ENCODE measurements at regions not wholly inside any gene's neighbourhood (a gene's known extent, or its start where the extent isn't known, plus 50 kb on each side); places are given as distances from the start of the nearest gene placed in this dataset.
"Not testable (repeated sequence)": the region's sequence is repeated elsewhere in the genome, so short reads cannot be mapped to it uniquely, and the experiment has no call there.

DNA sequence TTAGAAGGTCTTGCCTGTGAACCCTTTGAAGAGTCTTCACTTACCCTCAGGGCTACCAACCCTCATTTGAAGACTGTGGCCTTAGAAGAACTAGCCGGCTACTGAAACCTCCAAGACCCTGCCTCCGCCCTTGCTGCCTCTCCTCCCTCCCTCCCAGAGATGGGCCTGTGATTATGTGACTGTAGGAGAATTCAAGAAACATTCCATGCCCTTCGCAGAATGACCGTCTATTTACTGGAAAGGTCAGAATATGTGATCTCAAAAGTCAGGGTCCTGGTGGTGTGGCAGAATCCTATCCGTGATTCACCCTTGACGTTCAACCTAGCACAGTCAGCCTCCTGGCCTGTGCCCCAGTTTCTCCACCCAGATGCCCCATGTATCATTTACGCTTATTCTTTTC lies 109.6 kb downstream of the CTNND1 start:
- DNase-seq (ENCODE audit: low read depth in 2 of 2) = no peak

- DNase-seq (ENCODE audit: low read depth in 2 of 2) = no peak
Measured at GRCh38 chr11:57873196-57873911, 111.8 kb downstream of the CTNND1 start.

DNA sequence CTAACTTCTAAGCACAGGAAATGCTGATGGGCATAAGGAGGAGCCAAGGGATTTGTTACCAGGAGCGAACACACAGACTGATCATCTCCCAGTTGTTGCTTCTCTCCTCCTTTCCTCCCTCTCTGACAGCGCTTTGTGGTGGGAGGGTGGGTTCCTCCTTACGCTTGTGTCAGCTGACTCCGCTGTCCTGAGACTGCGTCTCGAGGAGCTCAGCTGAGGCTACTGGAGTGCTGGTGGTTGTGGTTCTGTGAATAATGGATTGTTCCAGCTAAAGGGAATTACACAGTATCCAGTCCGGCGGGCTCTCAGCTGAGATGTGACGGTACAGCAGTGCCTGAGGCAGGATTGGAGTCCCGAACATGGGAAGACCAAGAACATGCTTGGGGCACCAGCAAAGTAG lies 113.4 kb downstream of the CTNND1 start:
- DNase-seq (ENCODE audit: low read depth in 2 of 2) = no peak

DNA sequence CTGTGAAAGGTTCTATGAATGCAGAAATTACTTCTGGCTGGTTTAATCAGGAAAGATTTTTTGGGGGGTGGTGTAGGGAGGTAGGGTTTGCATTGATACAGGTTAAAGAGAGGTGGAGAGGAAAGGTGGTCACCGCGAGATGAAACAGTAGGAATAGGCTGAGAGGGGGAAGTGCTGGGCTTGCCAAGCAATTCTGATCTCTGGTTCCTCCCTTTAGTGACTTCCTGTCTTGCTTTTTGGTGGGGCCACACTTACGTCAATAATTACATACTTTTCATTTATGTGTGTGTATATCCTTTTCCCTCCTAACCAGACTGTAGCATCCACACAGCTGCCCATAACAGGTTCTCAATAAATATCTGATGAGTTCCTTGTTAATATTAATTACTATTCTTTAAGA lies 120.0 kb downstream of the CTNND1 start:
- no peak for DNase-seq (ENCODE audit: low read depth in 2 of 2)

DNA sequence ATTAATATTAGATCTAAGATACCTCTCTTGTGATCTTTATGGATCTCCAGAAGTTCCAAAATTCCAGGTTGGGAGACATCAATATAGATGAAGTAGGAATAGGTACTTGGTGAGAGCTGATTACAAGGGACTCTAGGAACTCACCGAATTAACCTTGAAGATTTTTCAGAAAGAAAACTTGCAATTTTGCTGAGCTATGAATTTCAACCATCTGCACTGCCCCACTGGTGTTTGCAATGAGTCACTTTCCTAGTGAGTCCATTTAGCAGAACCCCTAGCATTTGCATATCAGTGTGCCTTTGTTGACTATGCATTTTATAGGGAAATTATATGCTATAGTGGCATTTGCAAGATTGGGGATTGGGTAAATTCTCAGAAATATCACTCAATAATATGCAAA lies 122.0 kb downstream of the CTNND1 start:
- DNase-seq (ENCODE audit: low read depth in 2 of 2) = no peak

GRCh38 chr11:57885298-57886050 lies 123.9 kb downstream of the CTNND1 start:
- DNase-seq (ENCODE audit: low read depth in 2 of 2) = no peak

GRCh38 chr11:57888386-57888785 lies 126.8 kb downstream of the CTNND1 start:
- DNase-seq (ENCODE audit: low read depth in 2 of 2) = no peak

DNA sequence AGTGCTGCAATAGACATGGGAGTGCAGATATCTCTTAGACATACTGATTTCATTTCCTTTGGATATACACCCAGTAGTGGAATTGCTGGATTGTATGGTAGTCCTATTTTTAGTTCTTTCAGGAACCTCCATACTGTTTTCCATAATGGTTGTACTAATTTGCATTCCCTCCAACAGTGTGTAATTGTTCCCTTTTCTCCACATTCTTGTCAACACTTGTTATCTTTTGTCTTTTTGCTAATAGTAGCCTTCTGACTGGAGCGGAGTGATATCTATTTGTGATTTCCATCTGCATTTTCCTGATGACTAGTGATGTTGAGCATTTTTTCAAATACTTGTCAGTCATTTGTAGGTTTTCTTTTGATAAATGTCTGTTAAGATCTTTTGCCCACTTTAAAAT lies 128.9 kb downstream of the CTNND1 start:
- DNase-seq (ENCODE audit: low read depth in 2 of 2) = no peak

DNA sequence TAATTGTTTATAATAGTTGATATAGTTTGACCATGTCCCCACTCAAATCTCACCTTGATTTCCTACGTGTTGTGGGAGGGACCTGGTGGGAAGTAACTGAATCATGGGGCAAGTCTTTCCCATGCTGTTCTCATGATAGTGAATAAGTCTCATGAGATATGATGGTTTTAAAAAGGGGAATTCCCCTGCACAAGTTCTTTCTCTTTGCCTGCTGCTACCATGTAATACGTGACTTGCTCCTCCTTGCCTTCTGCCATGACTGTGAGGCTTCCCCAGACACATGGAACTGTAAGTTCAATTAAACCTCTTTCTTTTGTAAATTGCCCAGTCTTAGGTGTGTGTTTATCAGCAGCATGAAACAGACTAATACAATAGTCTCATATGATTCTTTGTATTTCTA lies 130.5 kb upstream of the OR9Q1 start:
- DNase-seq (ENCODE audit: low read depth in 2 of 2) = not testable (repeated sequence)

DNA sequence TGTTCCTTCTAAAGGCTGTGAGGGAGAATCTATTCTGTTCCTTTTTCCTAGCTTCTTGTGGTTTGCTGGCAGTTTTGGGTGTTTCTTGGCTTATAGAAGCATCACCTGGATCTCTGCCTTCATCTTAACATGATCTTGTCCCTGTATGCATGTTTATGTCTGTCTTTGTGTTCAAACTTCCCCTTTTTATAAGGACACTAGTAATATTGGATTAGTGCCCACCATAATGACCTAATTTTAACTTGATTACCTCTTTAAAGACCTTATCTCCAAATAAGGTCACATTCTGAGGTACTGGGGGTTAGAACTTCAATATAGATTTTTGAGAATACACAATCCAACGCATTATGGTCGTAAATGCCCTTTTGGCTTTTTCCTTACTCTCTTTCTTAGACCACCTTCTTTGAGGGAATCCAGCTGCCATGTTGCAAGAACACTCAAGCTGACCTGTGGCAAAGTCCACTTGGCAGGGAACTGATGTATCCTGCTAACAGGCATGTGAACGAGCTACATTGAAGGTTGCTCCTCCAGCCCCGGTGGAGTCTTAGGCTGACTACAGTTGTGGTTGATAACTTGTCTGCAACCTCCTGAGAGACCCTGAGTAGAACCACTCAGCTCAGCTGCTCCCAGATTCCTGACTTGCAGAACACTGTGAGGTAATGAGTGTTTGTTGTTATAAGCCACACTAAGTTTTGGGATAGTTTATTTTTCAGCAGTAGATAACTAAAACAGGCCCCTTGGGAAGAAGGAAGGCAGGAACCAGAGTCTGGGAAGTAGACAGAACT lies 127.1 kb upstream of the OR9Q1 start:
- no peak for DNase-seq (ENCODE audit: low read depth in 2 of 2)

DNA sequence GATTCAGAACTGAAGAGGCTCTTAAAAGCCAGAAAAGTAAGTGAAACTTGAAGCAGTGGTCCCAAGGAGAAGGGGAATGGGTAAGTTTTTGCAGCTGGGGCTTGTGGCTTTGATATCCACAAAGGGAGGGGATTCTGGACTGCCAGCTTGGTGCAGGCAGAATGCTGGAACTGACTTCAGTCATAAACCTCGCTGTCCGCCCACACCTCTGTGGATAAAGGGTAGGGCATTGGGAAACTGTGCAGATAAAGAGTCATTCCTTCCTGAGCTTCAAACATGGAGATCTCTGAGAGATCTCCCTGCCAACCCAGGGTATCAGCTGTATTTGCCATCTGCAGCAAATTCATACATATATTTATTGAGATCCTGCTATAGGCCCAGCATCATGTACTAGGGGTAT lies 124.3 kb upstream of the OR9Q1 start:
- DNase-seq (ENCODE audit: low read depth in 2 of 2) = no peak

GRCh38 chr11:57900320-57900719 lies 123.4 kb upstream of the OR9Q1 start:
- DNase-seq (ENCODE audit: low read depth in 2 of 2) = no peak

GRCh38 chr11:57901278-57901677 lies 122.4 kb upstream of the OR9Q1 start:
- no peak for DNase-seq (ENCODE audit: low read depth in 2 of 2)

- DNase-seq (ENCODE audit: low read depth in 2 of 2) = no peak
Measured at GRCh38 chr11:57901756-57902155, 121.9 kb upstream of the OR9Q1 start.

DNA sequence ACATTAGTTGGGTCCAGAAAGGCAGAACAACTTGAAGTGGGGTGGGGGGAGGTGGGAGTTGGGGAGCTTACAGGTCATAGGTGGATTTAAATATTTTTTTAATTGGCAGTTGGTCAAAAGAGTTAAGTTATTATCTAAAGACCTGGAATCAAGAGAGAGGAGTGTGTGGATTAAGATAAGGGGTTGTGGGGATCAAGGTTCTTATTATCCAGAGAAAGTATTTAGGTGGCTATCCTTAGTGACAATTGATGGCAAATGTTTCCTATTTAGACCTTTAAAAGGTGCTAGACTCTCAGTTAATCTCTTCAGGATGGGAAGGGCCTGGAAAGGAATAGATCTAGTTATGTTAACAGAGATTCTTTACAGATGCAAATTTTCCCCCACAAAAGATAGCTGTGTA lies 120.7 kb upstream of the OR9Q1 start:
- DNase-seq (ENCODE audit: low read depth in 2 of 2) = no peak

- peak in 1 of 2 donors; percentile 1 for DNase-seq (ENCODE audit: low read depth in 2 of 2)
Measured at GRCh38 chr11:57903441-57904123, 120.1 kb upstream of the OR9Q1 start.

DNA sequence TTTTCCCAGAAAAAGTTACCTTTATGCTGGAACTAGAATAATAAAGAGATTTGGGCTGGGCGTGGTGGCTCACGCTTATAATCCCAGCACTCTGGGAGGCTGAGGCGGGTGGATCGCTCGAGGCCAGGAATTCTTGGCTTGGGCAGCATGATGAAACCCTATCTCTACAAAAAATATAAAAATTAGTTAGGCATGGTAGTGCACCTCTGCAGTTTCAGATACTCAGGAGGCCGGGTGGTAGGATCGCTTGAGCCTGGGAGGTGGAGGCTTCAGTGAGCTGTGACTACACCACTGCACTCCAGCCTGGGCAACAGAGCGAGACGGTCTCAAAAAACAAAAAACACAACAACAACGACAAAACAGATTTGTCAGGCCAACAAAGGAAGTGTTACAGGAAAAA lies 119.3 kb upstream of the OR9Q1 start:
- DNase-seq (ENCODE audit: low read depth in 2 of 2) = no peak

DNA sequence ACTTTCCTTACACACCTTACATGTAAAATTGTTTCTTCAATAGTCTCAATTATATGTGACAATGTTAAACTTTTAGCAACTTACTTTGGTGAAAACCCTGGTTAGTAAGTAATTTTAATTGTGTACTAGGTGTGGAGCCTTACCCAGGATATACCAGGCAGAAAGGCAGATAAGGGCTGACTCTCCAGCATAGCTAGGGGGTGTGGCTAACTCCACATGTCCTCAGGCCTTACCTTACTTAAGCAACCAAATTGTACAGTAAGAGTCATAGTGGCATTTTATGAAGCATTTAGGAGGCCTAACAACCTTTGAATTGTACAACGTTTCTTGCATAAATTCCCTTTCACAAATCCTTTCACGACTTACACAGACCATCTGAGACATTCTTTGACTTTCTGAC lies 118.2 kb upstream of the OR9Q1 start:
- no peak for DNase-seq (ENCODE audit: low read depth in 2 of 2)

DNA sequence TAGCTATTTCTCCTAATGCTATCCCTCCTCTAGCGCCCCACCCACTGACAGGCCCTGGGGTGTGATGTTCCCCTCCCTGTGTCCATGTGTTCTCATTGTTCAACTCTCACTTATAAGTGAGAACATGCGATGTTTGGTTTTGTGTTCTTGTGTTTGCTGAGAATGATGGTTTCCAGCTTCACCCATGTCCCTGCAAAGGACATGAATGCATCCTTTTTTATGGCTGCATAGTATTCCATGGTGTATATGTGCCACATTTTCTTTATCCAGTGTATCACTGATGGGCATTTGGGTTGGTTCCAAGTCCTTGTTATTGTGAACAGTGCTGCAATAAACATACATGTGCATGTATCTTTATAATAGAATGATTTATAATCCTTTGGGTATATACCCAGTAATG lies 115.3 kb upstream of the OR9Q1 start:
- not testable (repeated sequence) for DNase-seq (ENCODE audit: low read depth in 2 of 2)

DNA sequence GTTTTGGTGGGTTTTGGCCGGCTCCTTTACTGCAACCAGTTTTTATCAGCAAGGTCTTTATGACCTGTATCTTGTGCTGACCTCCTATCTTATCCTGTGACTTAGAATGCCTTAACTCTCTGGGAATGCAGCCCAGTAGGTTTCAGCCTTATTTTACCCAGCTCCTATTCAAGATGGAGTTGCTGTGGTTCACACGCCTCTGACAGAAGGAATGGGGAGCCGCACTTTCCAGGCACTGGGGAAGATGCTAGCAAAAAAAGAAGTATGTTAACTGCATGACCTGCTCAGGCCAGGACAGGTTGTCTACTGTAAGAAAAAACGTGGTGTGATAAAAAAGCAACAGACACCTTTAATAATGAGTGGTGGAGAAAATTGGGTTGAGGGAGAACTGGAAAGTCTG lies 112.2 kb upstream of the OR9Q1 start:
- not testable (repeated sequence) for DNase-seq (ENCODE audit: low read depth in 2 of 2)

DNA sequence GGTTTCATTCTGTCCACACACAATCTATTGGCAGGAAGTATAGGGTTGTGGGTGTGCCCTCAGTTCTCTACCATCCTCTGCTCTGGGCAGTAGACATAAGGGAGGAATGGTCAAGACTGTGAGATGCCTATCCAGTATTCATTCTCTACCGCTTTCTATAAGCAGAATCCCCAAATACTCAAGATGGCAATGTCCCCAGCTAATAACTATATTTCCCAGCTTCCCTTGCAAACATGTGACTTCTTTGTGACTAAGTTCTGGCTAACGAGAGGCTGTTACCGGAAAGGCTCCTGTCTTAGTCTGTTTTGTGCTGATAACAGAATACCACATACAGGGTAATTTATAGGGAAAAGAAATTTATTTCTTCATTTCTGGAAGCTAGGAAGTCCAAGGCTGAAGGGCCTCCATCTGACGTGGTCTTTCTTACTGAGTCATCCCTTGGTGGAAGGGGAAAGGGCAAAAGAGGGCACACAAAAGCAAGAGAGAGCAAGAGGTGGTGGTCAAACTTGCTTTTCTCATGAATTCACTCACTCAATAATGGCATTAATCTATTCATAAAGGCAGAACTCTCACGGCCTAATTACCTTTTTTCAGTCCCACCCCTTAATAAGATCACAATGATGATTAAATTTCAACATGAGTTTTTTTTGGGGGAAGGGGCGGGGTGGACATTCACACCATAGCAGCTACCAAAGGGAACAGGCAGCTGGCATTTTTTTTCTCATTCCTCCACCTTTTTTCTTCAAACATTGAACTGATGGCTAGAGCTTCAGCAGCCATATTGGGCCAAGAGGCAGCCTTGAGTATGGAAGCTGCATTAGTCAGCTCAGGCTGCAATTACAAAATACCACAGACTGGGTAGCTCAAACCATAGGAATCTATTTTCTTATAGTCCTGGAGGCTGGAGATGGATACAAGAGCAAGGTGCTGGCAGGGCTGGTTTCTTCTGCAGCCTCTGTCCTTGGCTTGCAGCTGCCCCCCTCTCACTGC lies 109.7 kb upstream of the OR9Q1 start:
- DNase-seq (ENCODE audit: low read depth in 2 of 2) = no peak
